HEK293T (cell line): ENCODE measurements at regions not wholly inside any gene's neighbourhood (a gene's known extent, or its start where the extent isn't known, plus 50 kb on each side); places are given as distances from the start of the nearest gene placed in this dataset.

Experiments
- CTCF ChIA-PET: fragments of 350-600 bp; formaldehyde crosslinking; extraction: SDS; loops from one replicate; lab custom pipeline; 2021; ENCODE audit warnings: antibody characterized with exemption, inconsistent platforms; lab: Yijun Ruan, JAX
- POLR2A ChIA-PET: fragments of 350-600 bp; formaldehyde crosslinking; extraction: SDS; loops from one replicate; lab custom pipeline; 2020; ENCODE audit warnings: antibody characterized with exemption, inconsistent platforms; lab: Yijun Ruan, JAX
- DNase-seq: peaks from one replicate; pipeline ENCODE4 v3.0.0; 2012; ENCODE audit warnings: mixed read lengths; ENCODE audit errors: extremely low spot score
- ARNT ChIP-seq: fragments of 450-650 bp; IDR thresholded peaks from 2 replicates; pipeline ENCODE4 v1.6.1; 2017; ENCODE audit warnings: mild to moderate bottlenecking
- BHLHE40 ChIP-seq: fragments of 450-650 bp; IDR thresholded peaks from 2 replicates; pipeline ENCODE4 v1.6.1; 2016; ENCODE audit warnings: mild to moderate bottlenecking, moderate library complexity, borderline replicate concordance
- CTBP1 ChIP-seq: fragments of 450-650 bp; IDR thresholded peaks from 2 replicates; pipeline ENCODE4 v1.6.1; 2016; ENCODE audit warnings: borderline replicate concordance
- ELF4 ChIP-seq: fragments of 450-650 bp; IDR thresholded peaks from 2 replicates; pipeline ENCODE4 v1.6.1; 2017; ENCODE audit warnings: antibody characterized with exemption
- FOXA1 ChIP-seq: fragments of 450-650 bp; IDR thresholded peaks from 2 replicates; pipeline ENCODE4 v1.6.1; 2016; ENCODE audit warnings: mild to moderate bottlenecking
- FOXK2 ChIP-seq: fragments of 450-650 bp; IDR thresholded peaks from 2 replicates; pipeline ENCODE4 v1.6.1; 2016; ENCODE audit warnings: mild to moderate bottlenecking
- FOXM1 ChIP-seq: fragments of 450-650 bp; IDR thresholded peaks from 2 replicates; pipeline ENCODE4 v1.6.1; 2017; ENCODE audit warnings: mild to moderate bottlenecking, borderline replicate concordance
- HDGF ChIP-seq: fragments of 450-650 bp; IDR thresholded peaks from 2 replicates; pipeline ENCODE4 v1.6.1; 2017; ENCODE audit warnings: antibody characterized with exemption, borderline replicate concordance
- L3MBTL2 ChIP-seq: fragments of 450-650 bp; conservative IDR thresholded peaks from 2 replicates; pipeline ENCODE4 v1.6.1; 2016; ENCODE audit warnings: mild to moderate bottlenecking
- LEF1 ChIP-seq: fragments of 450-650 bp; IDR thresholded peaks from 2 replicates; pipeline ENCODE4 v1.6.1; 2017; ENCODE audit warnings: mild to moderate bottlenecking, borderline replicate concordance
- NFRKB ChIP-seq: fragments of 450-650 bp; IDR thresholded peaks from 2 replicates; pipeline ENCODE4 v1.6.1; 2016; ENCODE audit warnings: mild to moderate bottlenecking, moderate library complexity
- SP1 ChIP-seq: fragments of 450-650 bp; IDR thresholded peaks from 2 replicates; pipeline ENCODE4 v1.6.1; 2017
- SUZ12 ChIP-seq: fragments of 450-650 bp; IDR thresholded peaks from 2 replicates; pipeline ENCODE4 v1.6.1; 2016; ENCODE audit warnings: mild to moderate bottlenecking
- TARDBP ChIP-seq: fragments of 450-650 bp; IDR thresholded peaks from 2 replicates; pipeline ENCODE4 v1.6.1; 2016
- ZNF384 ChIP-seq: fragments of 450-650 bp; IDR thresholded peaks from 2 replicates; pipeline ENCODE4 v1.6.1; 2016
- TF ChIP-seq, protein P1 (sequence below): fragments of 450-650 bp; IDR thresholded peaks from 2 replicates; pipeline ENCODE4 v1.6.1; 2016

DNA sequence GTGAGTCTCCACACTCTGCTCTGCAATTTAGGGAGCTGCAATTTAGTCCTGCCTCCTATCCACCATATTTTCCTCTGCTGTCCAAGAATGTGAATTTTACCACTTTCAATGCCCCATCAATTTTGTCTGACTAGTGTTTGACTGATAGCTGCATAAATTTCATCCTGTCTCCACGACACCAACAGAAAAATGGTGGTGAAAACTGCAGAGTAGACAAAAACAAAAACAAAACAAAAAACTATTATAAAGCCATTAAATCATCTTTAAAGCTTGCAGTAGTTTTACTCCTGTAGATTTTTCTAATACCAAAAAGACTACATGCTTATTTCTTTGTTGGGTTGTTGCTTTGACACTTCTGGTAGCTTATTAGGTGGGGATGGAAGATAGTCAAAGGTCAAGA, 322.0 kb downstream of the PAX1 start:
- POLR2A ChIA-PET = no interaction called here

DNA sequence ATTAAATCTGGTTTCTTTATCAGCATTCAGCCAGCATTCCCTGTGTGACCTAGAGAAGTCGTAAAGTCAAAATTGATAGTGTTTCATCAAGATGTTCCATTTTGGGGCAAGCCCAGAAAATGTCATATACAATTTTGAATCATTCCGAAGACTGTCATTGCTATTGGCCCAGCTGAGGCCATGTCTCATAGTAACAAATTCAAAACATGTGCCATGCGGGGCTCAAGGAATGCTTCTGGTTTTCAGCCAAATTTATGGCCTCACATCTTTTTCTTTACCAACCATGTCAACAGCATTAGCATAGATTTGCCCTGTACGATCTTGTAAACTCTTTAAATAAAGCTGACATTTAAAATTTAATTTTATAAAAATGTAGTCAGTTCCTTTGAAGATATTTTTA, 314.7 kb downstream of the PAX1 start:
- TF ChIP-seq ELF4 (no peak), TARDBP (no peak), ARNT (no peak), NFRKB (no peak), FOXM1 (no peak), SP1 (no peak), BHLHE40 (no peak), L3MBTL2 (no peak), LEF1 (no peak)
- no peak for DNase-seq
- ChIA-PET POLR2A (no interaction called here), CTCF (no interaction called here)

More for the DNA sequence above, 322.0 kb downstream of the PAX1 start:
- no peak for DNase-seq
- TF ChIP-seq L3MBTL2 = no peak
- no peak for TF ChIP-seq NFRKB
- no peak for TF ChIP-seq ZNF384
- TF ChIP-seq LEF1 = no peak
- TF ChIP-seq SUZ12 = no peak
- no peak for TF ChIP-seq BHLHE40
- no peak for TF ChIP-seq HDGF
- CTCF ChIA-PET = no interaction called here

DNA sequence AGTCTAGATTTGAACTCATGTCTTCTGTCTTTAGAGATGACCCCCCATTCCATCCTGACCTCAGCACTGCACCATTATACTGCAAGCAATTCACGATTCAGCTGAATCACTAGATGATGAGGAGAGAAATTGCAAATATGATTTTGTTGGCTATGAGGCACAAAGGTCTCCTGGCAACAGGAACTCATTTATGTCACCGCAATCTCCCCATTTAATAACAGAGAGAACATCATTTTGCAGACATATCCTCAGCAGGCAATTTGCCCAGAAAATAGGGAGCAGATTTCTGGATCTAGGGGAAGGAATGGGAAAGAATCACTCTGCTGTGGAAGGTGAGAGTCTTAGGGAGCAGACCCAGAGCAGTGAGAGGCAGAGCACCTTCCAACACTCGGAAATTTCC, 303.0 kb downstream of the PAX1 start:
- DNase-seq = no peak
- no peak for TF ChIP-seq FOXM1
- TF ChIP-seq LEF1 = no peak
- TF ChIP-seq, protein P1, sequence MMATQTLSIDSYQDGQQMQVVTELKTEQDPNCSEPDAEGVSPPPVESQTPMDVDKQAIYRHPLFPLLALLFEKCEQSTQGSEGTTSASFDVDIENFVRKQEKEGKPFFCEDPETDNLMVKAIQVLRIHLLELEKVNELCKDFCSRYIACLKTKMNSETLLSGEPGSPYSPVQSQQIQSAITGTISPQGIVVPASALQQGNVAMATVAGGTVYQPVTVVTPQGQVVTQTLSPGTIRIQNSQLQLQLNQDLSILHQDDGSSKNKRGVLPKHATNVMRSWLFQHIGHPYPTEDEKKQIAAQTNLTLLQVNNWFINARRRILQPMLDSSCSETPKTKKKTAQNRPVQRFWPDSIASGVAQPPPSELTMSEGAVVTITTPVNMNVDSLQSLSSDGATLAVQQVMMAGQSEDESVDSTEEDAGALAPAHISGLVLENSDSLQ = no peak
- TF ChIP-seq CTBP1 = no peak
- TF ChIP-seq SUZ12 = no peak
- no peak for TF ChIP-seq L3MBTL2
- TF ChIP-seq ARNT = no peak
- no peak for TF ChIP-seq ELF4
- TF ChIP-seq NFRKB = no peak
- ChIA-PET POLR2A (no interaction called here), CTCF (no interaction called here)

DNA sequence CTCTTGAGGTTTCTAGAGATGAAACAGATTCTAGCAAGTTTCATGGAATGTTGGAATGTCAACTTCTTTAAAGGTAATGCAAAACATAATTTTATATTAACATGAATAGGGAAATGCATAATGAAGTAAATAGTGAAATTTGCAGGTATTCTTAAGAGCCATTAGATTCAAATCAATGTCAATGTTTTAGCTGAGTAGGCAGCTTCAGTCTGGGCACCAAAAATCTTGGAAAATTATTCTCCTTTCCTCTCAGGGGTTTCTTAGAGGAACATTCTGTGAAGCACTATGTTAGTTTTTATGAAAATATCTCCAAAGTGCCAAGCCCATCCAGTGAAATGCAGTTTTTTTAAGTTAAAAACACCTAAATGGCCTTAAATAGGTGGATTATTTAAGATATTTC, 300.8 kb downstream of the PAX1 start:
- DNase-seq = no peak
- no peak for TF ChIP-seq NFRKB
- POLR2A ChIA-PET = no interaction called here
- CTCF ChIA-PET = no interaction called here

DNA sequence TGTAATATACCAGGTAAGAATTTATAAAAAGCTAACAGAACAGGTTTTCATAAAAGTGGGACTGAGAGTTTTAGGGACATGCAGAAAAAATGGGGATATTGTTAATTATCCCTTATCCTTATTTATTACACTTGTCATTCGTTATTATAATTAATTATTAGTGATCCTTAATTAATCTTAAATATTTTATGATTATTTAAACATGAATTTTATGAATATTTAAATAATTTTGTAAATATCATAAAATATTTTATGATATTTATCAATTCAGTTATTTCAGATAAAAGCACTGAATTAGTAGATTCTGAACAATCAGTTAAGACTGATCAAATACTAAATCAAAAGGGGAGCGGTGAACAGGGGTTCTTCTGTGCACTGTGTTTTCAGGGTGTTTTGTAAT, 300.1 kb downstream of the PAX1 start:
- no peak for TF ChIP-seq LEF1
- TF ChIP-seq ELF4 = no peak
- TF ChIP-seq NFRKB = no peak
- TF ChIP-seq TARDBP = no peak
- TF ChIP-seq, protein P1 = no peak
- TF ChIP-seq SUZ12 = no peak
- no peak for TF ChIP-seq CTBP1
- no peak for TF ChIP-seq ARNT
- no peak for TF ChIP-seq FOXM1
- no peak for TF ChIP-seq ZNF384
- TF ChIP-seq BHLHE40 = no peak
- TF ChIP-seq SP1 = no peak
- no peak for TF ChIP-seq HDGF
- TF ChIP-seq FOXA1 = no peak
- no peak for TF ChIP-seq L3MBTL2
- TF ChIP-seq FOXK2 = no peak
- ChIA-PET POLR2A (no interaction called here), CTCF (no interaction called here)
- DNase-seq = no peak

DNA sequence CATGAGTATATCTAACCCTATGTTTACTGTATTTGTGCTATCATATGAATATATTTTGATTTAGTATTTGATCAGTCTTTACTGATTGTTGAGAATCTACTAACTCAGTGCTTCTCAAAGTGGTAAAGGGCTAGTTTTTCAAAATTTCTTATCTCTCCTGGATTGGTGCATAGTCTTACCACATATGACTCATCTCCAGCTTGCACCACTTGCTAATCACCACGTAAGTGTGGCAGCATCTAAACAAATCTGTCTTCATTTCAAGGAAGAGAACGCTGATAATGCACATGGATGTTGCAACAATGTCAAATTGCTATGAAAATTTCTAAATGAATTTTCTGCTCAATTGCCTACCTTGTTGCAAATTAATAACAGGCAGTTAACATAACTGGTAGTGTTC, 299.5 kb downstream of the PAX1 start:
- ChIA-PET POLR2A (no interaction called here), CTCF (no interaction called here)
- no peak for DNase-seq

DNA sequence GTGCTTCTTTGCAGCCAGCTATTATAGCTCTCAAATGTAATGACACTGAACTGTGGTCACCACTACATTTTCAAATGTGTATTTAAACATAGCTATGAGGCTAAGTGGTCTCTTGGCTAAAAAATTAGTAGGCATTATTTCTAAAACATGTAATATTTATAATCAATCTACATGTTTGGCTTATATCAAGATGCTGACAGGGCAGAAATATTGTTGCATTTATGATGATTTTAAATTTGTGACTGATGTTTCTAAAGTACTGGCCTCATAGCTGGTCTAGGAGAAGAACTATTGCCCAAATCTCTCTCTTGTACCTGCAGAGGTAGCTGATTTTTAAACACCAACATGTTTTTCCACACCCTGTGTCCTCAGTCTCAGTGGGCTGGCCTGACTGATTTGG, 298.2 kb downstream of the PAX1 start:
- DNase-seq = no peak
- TF ChIP-seq SP1 (no peak), NFRKB (no peak), ELF4 (no peak), FOXM1 (no peak), HDGF (no peak), FOXK2 (no peak), BHLHE40 (no peak), FOXA1 (no peak), TARDBP (no peak), SUZ12 (no peak), ZNF384 (no peak)
- TF ChIP-seq, protein P1 = no peak
- ChIA-PET CTCF (no interaction called here), POLR2A (no interaction called here)

More for the DNA sequence above, 299.5 kb downstream of the PAX1 start:
- TF ChIP-seq TARDBP (no peak), HDGF (no peak), BHLHE40 (no peak), CTBP1 (no peak), SP1 (no peak), FOXM1 (no peak), SUZ12 (no peak), FOXA1 (no peak), L3MBTL2 (no peak), LEF1 (no peak), ZNF384 (no peak)
